NCI-H226 (cell line): ENCODE measurements at regions not wholly inside any gene's neighbourhood (a gene's known extent, or its start where the extent isn't known, plus 50 kb on each side); places are given as distances from the start of the nearest gene placed in this dataset.
"Not testable (repeated sequence)": the region's sequence is repeated elsewhere in the genome, so short reads cannot be mapped to it uniquely, and the experiment has no call there.

Experiments
- DNase-seq: peaks from one replicate; pipeline ENCODE4 v3.0.0-alpha.2; 2015

GRCh38 chr5:85428426-85428934 is 1043.8 kb upstream of the EDIL3 start:
- no peak for DNase-seq

- DNase-seq, result not testable (repeated sequence)
Measured at GRCh38 chr5:85431726-85432125, 1047.0 kb upstream of the EDIL3 start.

GRCh38 chr5:85441156-85441555 is 1056.5 kb upstream of the EDIL3 start:
- DNase-seq, result no peak

- DNase-seq, result no peak
Measured at GRCh38 chr5:85441853-85442252, 1057.2 kb upstream of the EDIL3 start.

GRCh38 chr5:85452322-85453025 is 1067.8 kb upstream of the EDIL3 start:
- no peak for DNase-seq

- DNase-seq, result no peak
Measured at GRCh38 chr5:85453026-85453349, 1068.3 kb upstream of the EDIL3 start.

GRCh38 chr5:85458319-85458718 is 1073.6 kb upstream of the EDIL3 start:
- DNase-seq, result no peak

- no peak for DNase-seq
Measured at GRCh38 chr5:85462957-85463356, 1078.3 kb upstream of the EDIL3 start.

- DNase-seq, result no peak
Measured at GRCh38 chr5:85466423-85466822, 1081.7 kb upstream of the EDIL3 start.

GRCh38 chr5:85472749-85473148 is 1088.1 kb upstream of the EDIL3 start:
- no peak for DNase-seq

GRCh38 chr5:85475151-85475550 is 1090.5 kb upstream of the EDIL3 start:
- DNase-seq, result not testable (repeated sequence)

- no peak for DNase-seq
Measured at GRCh38 chr5:85476617-85477016, 1091.9 kb upstream of the EDIL3 start.

- no peak for DNase-seq
Measured at GRCh38 chr5:85479849-85480248, 1095.2 kb upstream of the EDIL3 start.

GRCh38 chr5:85484982-85485574 is 1100.4 kb upstream of the EDIL3 start:
- DNase-seq, result no peak

- DNase-seq, result no peak
Measured at GRCh38 chr5:85488295-85488694, 1103.6 kb upstream of the EDIL3 start.

- DNase-seq, result no peak
Measured at GRCh38 chr5:85500869-85501268, 1116.2 kb upstream of the EDIL3 start.

GRCh38 chr5:85512896-85513295 is 1104.8 kb upstream of the COX7C start:
- DNase-seq, result no peak

GRCh38 chr5:85515588-85515987 is 1102.2 kb upstream of the COX7C start:
- no peak for DNase-seq

- no peak for DNase-seq
Measured at GRCh38 chr5:85517386-85517785, 1100.4 kb upstream of the COX7C start.

- DNase-seq, result no peak
Measured at GRCh38 chr5:85533341-85534047, 1084.2 kb upstream of the COX7C start.

- DNase-seq, result no peak
Measured at GRCh38 chr5:85538362-85538761, 1079.4 kb upstream of the COX7C start.

- DNase-seq, result no peak
Measured at GRCh38 chr5:85545129-85545528, 1072.6 kb upstream of the COX7C start.

- DNase-seq, result no peak
Measured at GRCh38 chr5:85549229-85549628, 1068.5 kb upstream of the COX7C start.
